ENCODE measurements at regions not wholly inside any gene's neighbourhood (a gene's known extent, or its start where the extent isn't known, plus 50 kb on each side); places are given as distances from the start of the nearest gene placed in this dataset.

DNA sequence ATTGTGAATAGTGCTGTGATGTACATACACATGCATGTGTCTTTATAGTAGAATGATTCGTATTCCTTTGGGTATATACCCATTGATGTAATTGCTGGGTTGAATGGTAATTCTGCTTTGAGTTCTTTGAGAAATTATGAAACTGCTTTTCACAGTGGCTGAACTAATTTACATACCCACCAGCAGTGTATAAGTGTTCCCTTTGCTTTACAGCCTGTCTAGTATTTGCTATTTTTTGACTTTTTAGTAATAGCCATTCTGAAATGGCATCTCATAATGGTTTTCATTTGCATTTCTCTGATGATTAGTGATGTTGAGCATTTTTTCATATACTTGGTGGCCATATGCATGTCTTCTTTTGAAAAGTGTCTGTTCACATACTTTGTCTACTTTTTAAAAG lies 54.5 kb upstream of the FAM78B start:
- Histone ChIP-seq H3K27me3 (no peaks in the 10 kb centered on the region), H3K9me3 (no peaks in the 10 kb centered on the region), H3K36me3 (no peaks in the 10 kb centered on the region), H3K4me3 (no peak overlapping the region)
- DNase-seq = no peak

DNA sequence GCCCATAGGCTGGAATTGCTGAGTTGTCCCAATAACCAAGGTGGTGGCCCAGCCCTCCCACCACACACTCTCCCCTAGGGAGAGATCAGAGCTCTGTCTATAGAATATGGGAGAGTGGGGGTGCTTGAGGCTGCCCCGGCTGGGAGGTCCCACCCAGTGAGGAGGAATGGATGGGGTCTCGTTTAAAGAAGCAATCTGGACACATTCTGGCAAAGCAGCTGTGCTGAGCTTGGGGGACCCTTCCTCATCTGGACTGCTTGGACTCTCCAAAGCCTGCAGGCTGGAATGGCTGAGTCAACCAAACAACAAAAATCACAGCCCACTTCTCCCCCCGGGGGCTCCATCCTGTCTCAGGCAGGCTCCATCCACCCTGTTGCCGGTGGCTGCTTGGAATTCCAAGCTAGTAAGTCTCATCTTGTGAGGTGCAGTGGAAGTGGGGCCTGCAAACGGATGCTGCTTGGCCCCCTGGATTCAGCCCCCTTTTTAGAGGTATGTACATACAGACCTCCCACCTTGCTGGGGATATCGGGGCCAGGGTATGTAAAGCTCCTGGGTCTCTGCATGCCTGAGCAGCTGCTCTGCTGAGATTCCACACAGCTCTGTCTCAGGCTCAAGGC lies 67.1 kb upstream of the FAM78B start:
- no peak for DNase-seq
- no peaks in the 10 kb centered on the region for H3K36me3 ChIP-seq
- peaks cover 2% of the 10 kb centered on the region; the same call in 1 of the 2 replicates for H3K27me3 ChIP-seq
- H3K4me3 ChIP-seq = no peak overlapping the region
- H3K9me3 ChIP-seq = no peaks in the 10 kb centered on the region

DNA sequence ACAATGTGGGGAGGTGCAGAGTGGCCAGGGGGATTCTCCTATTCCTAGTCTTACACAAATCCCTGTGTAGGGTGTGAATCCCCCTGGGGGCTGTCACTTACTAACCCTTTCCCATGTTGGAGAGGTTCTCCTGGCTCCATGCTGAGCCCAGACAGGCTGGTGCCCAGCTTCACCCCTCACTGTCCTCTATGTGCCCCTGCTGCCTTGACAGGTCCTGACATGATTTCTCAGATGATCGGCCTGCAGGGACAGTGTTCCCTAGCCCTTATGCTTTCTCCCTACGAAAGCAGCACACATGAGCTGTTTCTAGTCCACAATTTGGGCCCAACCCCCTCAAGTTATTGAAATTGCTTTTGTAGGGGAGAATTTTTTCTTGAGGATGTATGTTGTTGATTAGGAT lies 68.9 kb upstream of the FAM78B start:
- H3K9me3 ChIP-seq = no peaks in the 10 kb centered on the region

DNA sequence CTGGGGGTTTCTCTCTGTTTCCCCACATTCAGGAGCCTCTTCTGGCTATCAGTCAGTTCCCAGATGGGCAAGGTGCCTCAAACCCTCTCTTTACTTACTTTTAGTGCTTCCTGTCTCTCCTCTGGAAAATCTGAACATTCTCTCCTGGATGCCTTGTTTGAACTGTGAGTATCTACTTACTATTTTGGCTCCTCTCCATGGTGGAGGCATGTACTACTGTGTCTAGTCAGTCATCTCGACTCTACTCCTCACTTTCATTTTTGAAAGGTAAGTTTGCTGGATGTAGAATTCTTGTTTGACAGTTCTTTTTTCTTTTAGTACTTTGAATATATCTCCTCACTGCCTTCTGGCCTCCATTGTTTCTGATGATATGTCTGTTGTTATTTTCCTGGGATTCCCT lies 70.9 kb upstream of the FAM78B start:
- no peak overlapping the region for H3K4me3 ChIP-seq
- DNase-seq = no peak
- H3K27me3 ChIP-seq = no peaks in the 10 kb centered on the region
- no peaks in the 10 kb centered on the region for H3K36me3 ChIP-seq
- H3K9me3 ChIP-seq = no peaks in the 10 kb centered on the region

More for the DNA sequence above, 68.9 kb upstream of the FAM78B start:
- H3K27me3 ChIP-seq = peaks cover under 1% of the 10 kb centered on the region; the same call in 1 of the 2 replicates
- DNase-seq = no peak
- no peak overlapping the region for H3K4me3 ChIP-seq
- H3K36me3 ChIP-seq = no peaks in the 10 kb centered on the region

DNA sequence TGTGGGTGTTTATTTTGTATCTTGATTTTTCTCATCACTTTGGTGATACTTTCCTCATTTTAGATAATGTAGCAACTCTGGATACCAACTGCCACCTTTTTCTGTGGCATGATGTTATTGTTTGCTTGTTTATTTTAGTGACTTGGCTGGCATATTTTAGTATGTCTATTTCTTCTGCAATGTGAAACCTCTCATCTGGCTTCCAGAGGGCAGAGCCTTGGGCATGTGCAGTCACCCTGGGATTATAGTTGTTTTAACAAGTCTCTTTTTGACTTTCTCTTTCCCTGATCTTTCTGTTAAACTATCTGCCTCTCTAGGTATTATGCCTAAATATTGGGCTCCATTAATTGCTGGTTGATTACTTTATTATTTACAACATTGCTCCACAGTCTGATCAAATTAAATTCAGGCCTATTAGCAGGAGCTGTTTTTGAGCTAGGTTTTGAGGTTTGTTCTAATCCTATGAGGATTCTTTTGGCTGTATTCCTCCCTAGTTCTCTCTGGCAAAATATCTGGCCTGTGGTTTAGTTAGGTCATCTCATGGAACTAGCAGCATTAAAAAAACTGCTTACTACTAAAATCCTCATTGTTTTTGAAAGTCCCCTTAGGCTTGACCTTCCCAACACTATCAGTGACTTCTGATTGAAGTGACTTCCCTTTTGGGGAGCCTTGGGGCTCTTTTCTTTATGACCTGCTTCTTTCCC lies 86.4 kb upstream of the FAM78B start:
- no peak for DNase-seq
- no peaks in the 10 kb centered on the region for H3K36me3 ChIP-seq
- H3K27me3 ChIP-seq = no peaks in the 10 kb centered on the region; the same call in 1 of the 2 replicates
- no peak overlapping the region for H3K4me3 ChIP-seq
- no peaks in the 10 kb centered on the region for H3K9me3 ChIP-seq

DNA sequence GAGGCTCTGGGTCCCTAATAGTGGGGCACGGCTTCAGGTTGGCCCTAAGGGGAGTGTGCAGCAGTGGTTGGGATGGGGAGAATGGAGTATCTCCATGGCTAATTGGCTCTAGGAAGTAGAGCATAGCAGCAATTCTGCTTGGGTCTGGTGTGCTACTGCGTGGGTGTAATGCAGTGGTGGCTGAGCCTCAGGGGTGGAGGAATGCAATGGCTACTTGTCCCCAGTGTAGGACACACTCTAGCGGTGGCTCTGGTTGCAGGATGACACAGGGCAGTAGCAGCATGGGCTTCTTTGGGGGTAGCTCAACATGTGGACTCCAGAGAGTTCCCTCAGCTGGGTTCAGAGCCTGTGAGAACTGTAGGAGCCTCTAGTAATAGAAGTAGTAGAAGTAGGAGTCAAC lies 91.2 kb upstream of the FAM78B start:
- Histone ChIP-seq H3K27me3 (no peaks in the 10 kb centered on the region; the same call in 1 of the 2 replicates), H3K9me3 (no peaks in the 10 kb centered on the region), H3K4me3 (no peak overlapping the region), H3K36me3 (no peaks in the 10 kb centered on the region)
- no peak for DNase-seq

DNA sequence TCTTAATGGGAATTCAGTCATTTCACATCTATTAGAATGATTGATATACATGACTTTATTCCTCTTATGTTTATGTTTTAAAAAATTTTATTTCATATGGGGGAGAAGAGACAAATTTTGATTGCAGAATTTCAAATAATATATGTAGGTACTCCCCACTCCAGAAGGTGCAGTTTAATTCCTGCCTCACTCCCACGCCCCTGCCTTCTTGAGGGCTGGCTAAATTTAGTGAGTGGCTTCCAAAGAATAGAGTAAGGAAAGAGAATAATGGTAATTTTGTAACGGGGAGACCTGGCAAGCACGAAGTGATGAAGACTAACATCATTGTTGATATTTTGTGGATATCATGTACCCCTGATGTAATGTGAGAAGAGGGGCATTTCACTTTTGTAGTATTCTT lies 94.7 kb upstream of the FAM78B start:
- no peaks in the 10 kb centered on the region for H3K27me3 ChIP-seq
- no peak overlapping the region for H3K4me3 ChIP-seq
- H3K36me3 ChIP-seq = no peaks in the 10 kb centered on the region
- H3K9me3 ChIP-seq = no peaks in the 10 kb centered on the region
- DNase-seq = no peak

DNA sequence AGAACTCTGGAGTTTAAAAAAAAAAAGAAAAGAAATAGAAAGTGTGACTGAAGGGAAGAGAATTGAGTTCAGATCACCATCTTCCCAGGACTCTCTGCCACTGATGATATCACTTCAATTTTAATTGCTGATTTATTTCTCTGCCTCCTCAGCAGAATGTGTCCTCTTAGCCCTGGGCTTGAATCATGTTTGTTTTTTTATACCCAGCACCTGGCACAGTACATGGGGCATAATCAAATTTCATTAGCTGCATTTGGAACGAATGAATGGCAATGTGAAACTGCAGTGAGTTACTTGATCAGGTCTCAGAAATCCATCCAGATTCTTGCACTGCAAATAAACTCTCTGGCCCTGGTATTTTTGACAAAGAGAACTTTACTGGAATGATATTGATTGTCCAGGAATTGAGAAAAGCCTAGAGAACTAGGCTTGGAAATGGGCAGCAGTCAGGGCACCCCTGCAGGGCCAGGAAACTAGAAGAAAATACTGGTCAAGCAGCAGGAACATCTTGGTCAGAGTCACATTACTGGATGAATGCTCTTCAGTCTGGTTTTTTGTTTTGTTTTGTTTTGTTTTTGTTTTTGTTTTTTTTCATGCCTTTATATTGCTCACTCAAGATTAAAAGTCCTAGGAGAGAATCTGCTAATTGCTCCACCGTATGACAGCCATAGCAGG lies 103.8 kb upstream of the FAM78B start:
- no peaks in the 10 kb centered on the region for H3K27me3 ChIP-seq
- no peaks in the 10 kb centered on the region for H3K36me3 ChIP-seq
- no peak for DNase-seq

DNA sequence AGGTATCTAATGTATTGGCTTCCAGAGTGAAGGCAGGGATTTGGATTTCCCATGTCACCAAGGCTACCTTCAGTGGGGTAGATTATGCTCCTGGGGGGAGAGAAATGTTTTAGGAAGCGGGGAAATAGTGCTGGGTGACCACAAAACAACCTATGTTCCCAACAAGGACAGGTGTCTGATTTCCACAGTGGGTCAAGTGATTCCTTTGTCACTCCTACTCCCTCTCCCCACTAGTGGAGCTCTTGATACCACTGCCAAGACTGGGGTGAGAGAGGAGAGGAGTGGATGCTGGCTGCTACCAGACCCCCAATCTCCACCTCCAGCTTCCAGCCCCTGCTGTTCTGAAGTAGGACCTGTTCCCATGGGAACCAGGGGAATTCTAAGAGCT lies 104.3 kb upstream of the FAM78B start:
- Histone ChIP-seq H3K9me3 (no peaks in the 10 kb centered on the region), H3K36me3 (no peaks in the 10 kb centered on the region), H3K4me3 (no peak overlapping the region), H3K27me3 (no peaks in the 10 kb centered on the region)
- DNase-seq = no peak

More for the DNA sequence above, 103.8 kb upstream of the FAM78B start:
- Histone ChIP-seq H3K4me3 (no peak overlapping the region), H3K9me3 (no peaks in the 10 kb centered on the region)

DNA sequence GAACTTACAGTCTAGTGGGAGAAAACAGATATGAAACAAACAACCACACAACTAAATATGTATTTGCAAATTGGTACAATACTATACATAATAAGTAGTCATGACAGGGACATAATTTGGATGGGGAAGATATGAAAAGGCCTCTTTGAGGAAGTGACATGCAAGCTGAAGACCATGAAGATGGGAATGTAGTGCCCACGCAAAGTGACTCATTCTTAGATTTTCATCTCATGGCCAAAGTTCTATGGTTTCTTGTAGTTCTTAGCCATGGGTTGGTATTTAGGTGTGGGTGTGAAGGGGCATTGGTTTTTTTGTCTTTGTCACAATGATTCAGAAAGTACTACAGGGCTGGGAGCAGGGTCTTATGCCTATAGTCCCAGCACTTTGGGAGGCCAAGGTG lies 105.4 kb upstream of the FAM78B start:
- Histone ChIP-seq H3K27me3 (no peaks in the 10 kb centered on the region), H3K9me3 (no peaks in the 10 kb centered on the region), H3K4me3 (no peak overlapping the region), H3K36me3 (no peaks in the 10 kb centered on the region)
- DNase-seq = no peak

DNA sequence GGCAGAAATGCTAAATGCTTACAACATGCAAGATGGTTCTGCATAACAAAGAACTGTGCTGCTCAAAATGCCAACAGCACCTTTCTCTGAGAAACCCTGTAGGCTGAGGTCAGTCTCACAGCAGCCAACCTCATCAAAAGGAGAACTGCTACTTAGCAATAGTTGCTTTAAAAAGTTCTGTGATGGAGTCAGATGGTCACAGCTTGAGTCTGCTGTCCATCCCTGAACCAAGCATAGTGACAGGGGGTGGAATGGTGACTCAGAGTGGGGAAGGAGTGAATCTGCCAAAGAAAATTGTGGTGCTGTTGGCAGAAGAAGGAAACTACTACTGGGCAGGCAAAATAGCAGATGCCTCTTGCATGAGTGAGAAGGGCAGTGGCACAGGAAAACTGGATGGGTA lies 106.0 kb upstream of the FAM78B start:
- Histone ChIP-seq H3K36me3 (no peaks in the 10 kb centered on the region), H3K4me3 (no peak overlapping the region), H3K9me3 (no peaks in the 10 kb centered on the region), H3K27me3 (no peaks in the 10 kb centered on the region)
- DNase-seq = peak; percentile 66

DNA sequence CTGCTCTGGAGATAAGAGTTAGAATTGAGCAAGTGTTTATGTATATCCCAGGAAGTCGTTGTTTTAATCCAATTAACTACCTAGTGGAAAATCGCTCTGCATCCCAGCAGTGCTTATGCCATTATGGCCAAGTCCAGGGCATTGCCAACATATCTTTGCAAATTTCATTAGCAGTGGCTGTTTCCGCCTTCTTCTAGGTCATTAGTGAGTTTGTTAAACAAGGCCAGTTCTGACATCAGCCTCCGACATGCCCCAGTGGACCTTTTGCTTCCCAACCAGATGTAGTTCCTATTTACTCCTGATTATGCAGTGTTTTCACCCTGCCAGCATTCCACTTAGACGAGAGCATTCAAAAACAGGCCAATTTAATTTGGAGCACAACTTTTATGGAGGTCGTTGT lies 106.8 kb upstream of the FAM78B start:
- Histone ChIP-seq H3K36me3 (no peaks in the 10 kb centered on the region), H3K4me3 (no peak overlapping the region), H3K9me3 (no peaks in the 10 kb centered on the region), H3K27me3 (no peaks in the 10 kb centered on the region)
- DNase-seq = no peak

DNA sequence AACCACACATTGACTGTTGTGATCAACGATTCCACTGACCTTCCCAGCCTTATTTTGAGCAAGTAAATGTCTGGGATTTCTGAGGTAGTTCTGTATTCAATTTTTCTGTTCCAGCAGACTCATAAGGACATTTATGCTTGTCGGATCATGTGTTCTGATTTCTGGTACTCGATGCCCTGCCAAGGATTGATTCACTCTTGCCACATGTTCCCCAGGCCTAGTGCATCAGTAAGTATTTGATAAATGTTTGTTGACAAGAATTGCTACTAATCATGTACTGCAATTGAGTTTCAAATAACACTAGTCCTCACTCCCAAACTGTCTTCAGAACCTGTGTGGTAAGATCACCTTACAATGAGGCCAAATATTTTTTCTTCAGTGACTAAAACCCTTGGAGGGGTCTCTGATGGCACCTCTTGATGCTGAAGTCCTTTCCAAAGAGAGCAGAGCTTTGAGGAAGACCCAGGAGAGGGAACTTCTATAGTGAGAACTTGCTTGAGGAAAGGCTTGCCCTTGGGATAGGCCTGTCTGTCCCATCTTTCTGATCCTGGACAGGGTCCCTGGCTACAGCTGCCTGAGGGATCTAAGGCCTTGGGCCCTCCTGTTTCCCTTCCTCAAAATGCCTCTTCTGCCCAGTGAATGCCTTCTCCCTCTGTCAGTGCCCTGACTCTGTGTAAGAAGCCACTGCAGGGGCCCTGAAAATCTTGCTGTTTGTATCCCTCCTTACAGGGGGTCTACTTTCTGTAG lies 115.8 kb upstream of the FAM78B start:
- Histone ChIP-seq H3K9me3 (no peaks in the 10 kb centered on the region), H3K36me3 (no peaks in the 10 kb centered on the region), H3K4me3 (no peak overlapping the region), H3K27me3 (peaks cover 3% of the 10 kb centered on the region; the same call in 1 of the 2 replicates)
- no peak for DNase-seq

DNA sequence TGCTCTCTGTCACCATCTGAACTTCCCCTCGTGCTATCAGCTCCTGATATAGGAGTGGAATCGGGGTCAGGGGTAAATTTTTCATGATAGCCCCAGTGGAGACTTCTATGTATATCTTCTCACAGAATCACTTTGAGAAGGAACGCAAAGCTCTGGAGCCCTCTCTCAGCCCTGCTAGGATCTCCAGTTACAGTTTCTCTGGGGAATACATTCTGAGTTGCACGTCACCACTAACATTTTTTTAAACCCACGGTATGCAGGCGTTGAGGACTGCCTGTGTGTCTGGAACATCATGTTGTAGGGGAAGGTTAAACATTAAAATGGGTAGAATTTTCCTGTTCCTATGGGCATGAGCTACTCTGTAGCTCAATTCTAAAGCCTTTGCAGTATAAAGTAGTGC lies 116.4 kb upstream of the FAM78B start:
- no peaks in the 10 kb centered on the region for H3K9me3 ChIP-seq
- no peak for DNase-seq
- no peak overlapping the region for H3K4me3 ChIP-seq
- H3K27me3 ChIP-seq = peaks cover 3% of the 10 kb centered on the region; the same call in 1 of the 2 replicates
- H3K36me3 ChIP-seq = no peaks in the 10 kb centered on the region

DNA sequence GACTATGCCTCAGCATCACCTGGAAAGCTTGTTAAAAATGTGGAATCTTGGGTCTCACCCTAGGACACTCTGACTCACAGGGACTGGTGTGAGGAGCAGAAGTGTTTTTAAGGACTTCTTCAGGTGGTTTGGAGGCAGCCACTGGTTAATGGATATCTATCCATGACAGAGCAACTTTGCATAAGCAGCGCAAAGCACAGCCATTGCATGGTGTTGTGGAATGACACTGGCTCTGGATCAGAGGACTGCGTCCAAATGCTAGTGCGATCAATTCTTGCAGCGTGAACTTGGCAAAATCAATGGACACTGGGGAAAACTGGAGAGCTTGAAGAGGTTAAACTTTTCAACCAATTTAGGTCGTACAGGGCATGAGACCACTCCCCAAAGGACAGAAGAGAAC lies 116.8 kb upstream of the FAM78B start:
- no peaks in the 10 kb centered on the region for H3K36me3 ChIP-seq
- H3K4me3 ChIP-seq = no peak overlapping the region
- H3K9me3 ChIP-seq = no peaks in the 10 kb centered on the region
- peaks cover 3% of the 10 kb centered on the region; the same call in 1 of the 2 replicates for H3K27me3 ChIP-seq
- DNase-seq = no peak

DNA sequence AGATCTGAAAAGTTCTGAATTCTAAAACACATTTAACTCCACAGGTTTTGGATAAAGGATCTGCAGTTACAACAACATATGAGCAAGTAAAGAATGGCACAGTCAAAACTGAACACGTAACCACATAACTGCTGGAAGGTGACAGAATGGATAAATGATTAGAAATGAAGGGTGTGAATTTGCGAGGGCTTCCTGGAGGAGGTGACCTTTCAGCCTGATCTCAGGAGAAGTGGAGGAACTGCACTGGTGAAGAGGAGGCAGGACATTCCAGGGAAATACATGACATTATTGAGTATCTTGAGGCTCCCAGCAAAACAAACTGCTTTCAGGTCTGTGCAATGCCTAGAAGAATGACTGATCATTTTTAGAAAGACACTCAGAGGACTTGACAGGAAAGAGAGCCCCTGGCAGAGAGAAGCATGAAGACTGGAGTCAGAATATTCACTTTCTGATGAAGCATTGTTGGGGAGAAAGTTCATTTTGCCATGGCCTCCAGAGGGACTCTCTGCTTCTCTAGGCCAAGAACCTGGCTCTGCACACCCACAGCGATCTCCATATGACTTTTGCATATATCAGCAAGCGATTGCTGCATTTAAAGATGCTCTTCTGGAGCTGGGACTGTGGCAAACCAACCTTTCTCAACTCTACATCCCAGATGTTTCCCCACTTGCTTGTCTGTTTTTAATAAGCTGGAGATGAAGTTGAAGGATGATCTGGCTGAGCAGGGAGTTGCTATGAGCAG lies 122.7 kb upstream of the FAM78B start:
- no peak overlapping the region for H3K4me3 ChIP-seq
- no peaks in the 10 kb centered on the region; the same call in 1 of the 2 replicates for H3K27me3 ChIP-seq
- H3K36me3 ChIP-seq = no peaks in the 10 kb centered on the region
- no peak for DNase-seq
- no peaks in the 10 kb centered on the region for H3K9me3 ChIP-seq
